Body of pancreas (tissue), 4 donors: ENCODE measurements at regions not wholly inside any gene's neighbourhood (a gene's known extent, or its start where the extent isn't known, plus 50 kb on each side); places are given as distances from the start of the nearest gene placed in this dataset.
"Not testable (repeated sequence)": the region's sequence is repeated elsewhere in the genome, so short reads cannot be mapped to it uniquely, and the experiment has no call there.

ENCODE experiments used
- ATAC-seq: fragments of 150-250 bp; one replicate; pipeline ENCODE4 v1.9.1; 2016
- DNase-seq, 4 donors: peaks; one replicate each; pipeline ENCODE4 v3.0.0-alpha.2; 2019
- H3K27ac ChIP-seq, 4 donors: fragments of 200-600 bp; sonication (generic); 1 replicate in 3 of 4; 2 replicates in 1 of 4; pipeline versions ENCODE4 v1.5.1 to v1.6.1; 2016 to 2019; ENCODE audit warnings: mild to moderate bottlenecking in 1 of 4, mixed read lengths in 1 of 4, moderate library complexity in 1 of 4
- H3K27me3 ChIP-seq, 2 donors: fragments of 200-600 bp; sonication (generic); one replicate each; pipeline ENCODE4 v1.6.0; 2016; ENCODE audit warnings: mild to moderate bottlenecking in 1 of 2
- H3K36me3 ChIP-seq, 2 donors: fragments of 200-600 bp; sonication (generic); replicated peaks in 1 of 2; 2 replicates each; pipeline ENCODE4 v1.5.1; 2016; ENCODE audit warnings: low read depth in 2 of 2; ENCODE audit not compliant: insufficient read depth in 1 of 2
- H3K4me1 ChIP-seq: fragments of 200-600 bp; sonication (generic); one replicate; pipeline ENCODE4 v1.6.0; 2016
- H3K4me3 ChIP-seq, 2 donors: fragments of 200-600 bp; sonication (generic); 1 replicate in 1 of 2; 2 replicates in 1 of 2; pipeline ENCODE4 v1.5.1; 2016 to 2019
- H3K9me3 ChIP-seq, 3 donors: fragments of 200-600 bp; sonication (generic); 1 replicate in 2 of 3; 2 replicates in 1 of 3; pipeline ENCODE4 v1.5.1; 2016
- CTCF ChIP-seq, 7 experiments: fragments of 450-650 bp in 4 of 7; fragments of 200-600 bp in 3 of 7; sonication (generic) in 3 of 7; IDR thresholded peaks; one replicate each; pipeline ENCODE4 v1.5.1; 2016 to 2019; ENCODE audit warnings: antibody characterized with exemption in 7 of 7
- POLR2A ChIP-seq, 3 donors: fragments of 450-650 bp; IDR thresholded peaks; one replicate each; pipeline ENCODE4 v1.6.1; 2016; ENCODE audit warnings: antibody characterized with exemption in 3 of 3, mild to moderate bottlenecking in 2 of 3
- WGBS, 2 donors: methylation state at CpG; one replicate each; pipeline ENCODE4 v1.1.5; 2017; 5-methylcytosine and 5-hydroxymethylcytosine counted together
- intact Hi-C: fragments of 100-400 bp; cut with DNase I; formaldehyde crosslinking; loops from one replicate; pipeline ENCODE4 v1.15.1; 2023

- Histone ChIP-seq H3K36me3 (no peaks in the 10 kb centered on the region), H3K4me1 (peaks cover 45% of the 10 kb centered on the region), H3K9me3 (no peaks in the 10 kb centered on the region), H3K4me3 (no peak overlapping the region), H3K27ac (peak overlapping the region; percentile 28 to 79 (median 70)), H3K27me3 (no peaks in the 10 kb centered on the region)
- DNase-seq = peak in 2 of 4 donors; percentile 14 to 29
- peak; percentile 17 for ATAC-seq
- intact Hi-C loops = loop anchor here (5.0 kb wide), 1 partner anchor 158 kb away; no protein-coding TSS in a partner anchor
- TF ChIP-seq POLR2A (IDR thresholded peaks at IDR 0.05) (no peak), CTCF (IDR thresholded peaks at IDR 0.05) (no peak)
- WGBS, 2 donors = 0 to 16% methylated on average over 3 to 4 of the region's 4 CpGs
Observed at GRCh38 chr5:154653764-154654485, 101.3 kb upstream of the LARP1 start.

GRCh38 chr5:154653418-154653763, 101.8 kb upstream of the LARP1 start:
- peak; percentile 72 for ATAC-seq
- Histone ChIP-seq H3K27me3 (no peaks in the 10 kb centered on the region), H3K9me3 (no peaks in the 10 kb centered on the region), H3K4me1 (peaks cover 49% of the 10 kb centered on the region), H3K27ac (peak overlapping the region; percentile 28 to 79 (median 70)), H3K4me3 (no peak overlapping the region), H3K36me3 (no peaks in the 10 kb centered on the region)
- TF ChIP-seq POLR2A (IDR thresholded peaks at IDR 0.05) (no peak), CTCF (IDR thresholded peaks at IDR 0.05) (no peak)
- 29 to 40% methylated on average over 1 of the region's 3 CpGs for WGBS, 2 donors
- intact Hi-C loops = loop anchor here (5.0 kb wide), 1 partner anchor 159 kb away; no protein-coding TSS in a partner anchor
- peak; percentile 75 to 88 (median 80) for DNase-seq

- TF ChIP-seq CTCF (IDR thresholded peaks at IDR 0.05) (no peak), POLR2A (IDR thresholded peaks at IDR 0.05) (no peak)
- DNase-seq (peak in 3 of 4 donors; percentile 33 to 41 (median 34)), ATAC-seq (no peak)
- WGBS, 2 donors = 49 to 59% methylated on average over 4 to 5 of the region's 5 CpGs
- Histone ChIP-seq H3K27me3 (no peaks in the 10 kb centered on the region), H3K4me3 (no peak overlapping the region), H3K4me1 (peaks cover 54% of the 10 kb centered on the region), H3K36me3 (no peaks in the 10 kb centered on the region), H3K9me3 (no peaks in the 10 kb centered on the region), H3K27ac (peak overlapping the region; percentile 28 to 79 (median 70))
- intact Hi-C loops = loop anchor here (5.0 kb wide), 1 partner anchor 159 kb away; no protein-coding TSS in a partner anchor
Observed at GRCh38 chr5:154652746-154653417, 102.3 kb upstream of the LARP1 start.

GRCh38 chr5:154651795-154652194, 103.4 kb upstream of the LARP1 start:
- not testable (repeated sequence) for ATAC-seq, H3K27ac ChIP-seq, H3K36me3 ChIP-seq, H3K9me3 ChIP-seq, DNase-seq, H3K4me3 ChIP-seq, H3K27me3 ChIP-seq
- intact Hi-C loops = loop anchor here (5.0 kb wide), 1 partner anchor 161 kb away; no protein-coding TSS in a partner anchor
- 73 to 76% methylated on average over 5 of the region's 5 CpGs for WGBS, 2 donors
- peaks cover 65% of the 10 kb centered on the region for H3K4me1 ChIP-seq

GRCh38 chr5:154648706-154649105, 106.5 kb upstream of the LARP1 start:
- Histone ChIP-seq H3K4me3 (no peak overlapping the region), H3K9me3 (no peaks in the 10 kb centered on the region), H3K36me3 (no peaks in the 10 kb centered on the region), H3K27me3 (no peaks in the 10 kb centered on the region), H3K27ac (peak overlapping the region; percentile 30 to 91 (median 90)), H3K4me1 (peaks cover 53% of the 10 kb centered on the region)
- ATAC-seq (peak; percentile 72), DNase-seq (peak; percentile 66 to 84 (median 74))
- WGBS, 2 donors = 37 to 47% methylated on average over 9 of the region's 9 CpGs
- intact Hi-C loops = no loop called here
- TF ChIP-seq CTCF (IDR thresholded peaks at IDR 0.05) (no peak), POLR2A (IDR thresholded peaks at IDR 0.05) (peak in 2 of 3 donors; percentile 24 to 39)
